HG03025 (cell line): ENCODE measurements at regions not wholly inside any gene's neighbourhood (a gene's known extent, or its start where the extent isn't known, plus 50 kb on each side); places are given as distances from the start of the nearest gene placed in this dataset.
"Not testable (repeated sequence)": the region's sequence is repeated elsewhere in the genome, so short reads cannot be mapped to it uniquely, and the experiment has no call there.

Experiments
- ATAC-seq: cut with Tn5 transposase; IDR thresholded peaks from one replicate; pipeline ENCODE4 v1.9.1; 2021; ENCODE audit warnings: mild to moderate bottlenecking, moderate library complexity; ENCODE audit not compliant: unreplicated experiment, low FRiP score

DNA sequence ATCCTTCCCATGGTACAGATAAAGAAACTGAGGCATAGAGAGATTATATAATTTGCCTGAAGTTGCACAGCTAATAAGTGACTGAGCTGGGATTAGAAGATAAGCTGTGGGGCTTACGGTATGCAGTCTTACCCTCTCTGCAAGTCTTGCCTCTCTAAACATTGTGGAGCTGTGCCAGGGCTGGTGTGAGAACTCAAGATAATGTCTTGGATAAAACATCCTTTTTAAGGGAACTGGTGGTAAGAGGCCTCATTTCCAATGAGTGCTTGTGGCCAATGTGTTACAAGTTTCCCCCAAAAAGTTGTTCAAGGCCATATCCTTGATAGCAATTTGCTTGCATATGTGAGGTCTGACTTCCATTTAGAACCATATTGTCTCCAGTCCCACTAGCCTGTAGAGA lies 84.3 kb upstream of the ETAA1 start:
- no peak for ATAC-seq

DNA sequence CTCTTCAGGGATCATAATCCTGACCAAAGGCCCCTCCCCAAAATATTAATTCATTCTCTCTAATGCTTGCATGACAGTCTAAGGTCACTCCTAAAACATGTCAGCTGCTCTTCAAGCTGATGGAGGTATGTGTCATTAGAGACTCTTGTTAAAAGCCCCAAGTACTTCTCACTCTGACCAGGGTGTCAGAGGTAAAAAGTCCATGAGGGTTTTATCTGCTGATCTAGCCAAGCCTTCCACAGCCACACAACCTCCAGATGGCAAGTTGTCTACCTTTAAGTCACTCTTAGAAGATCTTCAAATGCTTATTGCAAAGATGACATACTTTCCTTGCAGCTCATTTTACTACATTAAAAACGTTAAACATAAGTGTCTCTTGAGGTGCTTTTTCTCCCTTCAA lies 83.6 kb upstream of the ETAA1 start:
- ATAC-seq = no peak

DNA sequence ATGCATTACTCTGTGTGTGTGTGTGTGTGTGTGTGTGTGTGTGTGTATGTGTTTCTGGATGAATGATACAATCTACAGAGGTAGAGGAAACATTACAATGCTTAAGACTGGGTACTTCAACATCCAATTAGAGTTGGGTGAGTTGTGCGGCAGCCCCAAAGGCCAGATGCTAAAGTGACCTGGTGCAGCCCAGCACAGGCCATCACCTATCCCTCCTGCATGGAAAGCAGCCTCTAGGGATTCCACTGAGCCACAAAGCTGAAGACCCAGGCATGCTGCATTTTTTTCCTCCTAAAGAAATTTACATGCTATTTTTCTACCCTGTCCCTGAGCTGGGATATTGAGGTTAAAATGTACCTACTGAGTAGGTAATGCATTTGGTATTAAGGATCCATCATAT lies 79.1 kb upstream of the ETAA1 start:
- ATAC-seq = no peak

DNA sequence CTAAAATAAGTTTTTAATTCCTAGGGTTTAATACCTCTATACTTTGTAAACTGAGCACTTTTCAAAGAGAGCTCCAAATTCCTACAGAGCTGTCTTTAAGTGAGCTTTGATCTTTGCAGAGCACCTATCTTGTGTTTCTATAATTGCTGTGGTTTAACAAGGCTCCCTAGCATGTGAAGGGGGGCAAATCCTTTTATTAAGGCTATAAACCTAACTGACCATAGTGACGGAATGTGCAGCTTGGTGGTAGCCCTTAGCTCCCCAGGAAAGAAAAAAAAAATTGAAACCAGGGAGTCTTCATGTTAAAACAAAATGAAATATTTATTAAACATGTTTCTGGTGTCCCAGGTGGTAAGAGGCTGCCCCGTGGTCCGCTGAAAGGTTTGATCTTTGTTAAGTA lies 78.6 kb upstream of the ETAA1 start:
- ATAC-seq = no peak

DNA sequence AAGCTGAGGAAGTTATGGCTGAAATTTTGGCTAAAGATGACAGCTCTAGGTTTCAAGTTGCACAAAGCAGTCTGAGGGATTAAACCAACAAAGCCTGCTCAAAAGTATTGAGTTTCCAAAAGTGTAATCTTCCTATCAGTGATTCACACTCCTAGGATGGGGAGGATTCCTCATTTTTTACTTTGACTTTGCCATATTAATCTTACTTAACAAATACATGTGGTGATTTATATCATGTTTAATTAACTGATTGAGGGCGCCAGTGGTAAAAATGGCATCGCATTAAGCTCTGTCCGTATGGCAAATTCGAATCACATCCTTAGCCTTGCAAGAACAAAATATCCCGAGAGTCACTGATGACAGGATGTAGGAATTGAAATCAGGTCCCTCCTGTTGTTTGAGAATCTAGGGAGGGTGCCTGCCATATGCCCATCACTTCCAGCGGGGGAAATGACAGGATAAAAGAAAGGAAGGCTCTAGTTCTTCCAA lies 78.1 kb upstream of the ETAA1 start:
- ATAC-seq = no peak

DNA sequence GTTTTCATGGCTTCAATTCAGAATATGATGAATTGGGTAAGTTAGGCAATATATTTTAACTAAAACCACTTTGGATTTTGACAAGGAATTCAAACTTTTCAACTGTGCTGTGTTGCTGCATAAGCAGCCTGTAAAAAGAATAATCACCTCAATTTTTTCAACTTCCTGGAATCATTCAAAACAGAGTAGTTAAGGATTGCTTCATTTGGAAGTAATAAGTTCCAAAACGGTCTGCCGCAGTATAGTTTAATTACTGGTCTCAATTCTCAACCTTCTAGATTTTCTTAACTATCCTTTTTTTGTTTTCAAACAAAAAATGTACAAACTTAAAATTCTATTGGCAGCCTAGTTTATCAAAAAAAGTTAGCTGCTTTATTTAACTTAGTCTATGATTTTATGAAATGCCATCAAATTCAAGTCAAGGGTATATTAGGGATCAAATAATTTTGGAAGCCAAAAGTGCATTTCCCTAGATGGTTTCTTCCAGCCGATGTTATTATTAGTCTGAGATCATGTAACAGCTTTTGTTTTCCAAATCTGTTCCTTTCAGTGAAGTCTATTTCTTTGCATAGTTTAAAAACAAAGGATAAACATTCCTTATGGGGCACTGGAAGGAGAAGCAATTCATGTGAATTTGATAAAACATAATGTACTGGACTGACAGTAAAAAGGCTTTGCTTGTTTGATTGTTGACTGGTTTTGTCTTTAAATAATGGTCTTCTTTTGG lies 76.1 kb upstream of the ETAA1 start:
- no peak for ATAC-seq

DNA sequence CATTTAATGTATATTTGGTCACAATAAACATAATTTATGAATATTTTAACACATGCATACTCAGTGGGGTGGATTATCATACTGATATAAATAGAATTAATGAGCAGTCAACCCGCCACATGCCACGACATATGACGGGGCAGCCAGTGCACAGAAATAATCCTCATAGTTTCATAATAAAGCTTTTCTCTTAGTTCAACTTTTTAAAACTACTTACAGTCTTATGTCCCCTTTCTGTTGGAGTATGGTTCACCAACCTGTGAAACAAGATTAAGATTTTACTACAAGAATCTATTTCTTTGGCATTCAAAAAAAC lies 75.6 kb upstream of the ETAA1 start:
- ATAC-seq = no peak

DNA sequence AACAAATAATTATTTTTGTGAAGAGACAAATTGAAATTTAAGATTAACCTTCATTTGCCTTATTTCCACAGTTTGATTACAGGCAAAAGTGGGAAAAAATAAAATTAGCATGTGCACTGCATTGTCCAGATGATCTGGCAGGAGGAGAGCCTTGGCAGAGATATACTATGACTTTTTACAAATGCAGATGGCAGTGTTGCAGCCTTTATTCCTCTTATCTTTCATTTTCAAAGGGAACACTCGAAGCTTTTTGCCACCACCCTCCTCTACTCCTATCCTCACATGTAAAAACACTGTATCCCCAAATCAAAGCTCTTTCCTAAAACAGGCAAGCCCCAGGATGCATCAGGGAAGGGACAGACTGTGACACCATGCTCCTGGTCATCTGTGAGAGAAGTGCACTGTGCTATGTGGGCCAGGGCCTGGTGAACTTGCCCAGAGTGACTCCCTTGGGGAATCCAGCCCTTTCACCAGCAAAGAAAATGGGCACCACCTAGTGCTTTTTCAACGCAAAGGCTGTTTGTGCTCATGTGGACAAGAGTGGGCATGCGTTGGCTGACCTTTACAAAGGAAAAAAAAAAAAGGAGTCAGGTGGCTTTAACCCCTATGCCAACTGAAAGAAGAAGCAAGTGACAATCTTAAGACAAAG lies 74.7 kb upstream of the ETAA1 start:
- no peak for ATAC-seq

DNA sequence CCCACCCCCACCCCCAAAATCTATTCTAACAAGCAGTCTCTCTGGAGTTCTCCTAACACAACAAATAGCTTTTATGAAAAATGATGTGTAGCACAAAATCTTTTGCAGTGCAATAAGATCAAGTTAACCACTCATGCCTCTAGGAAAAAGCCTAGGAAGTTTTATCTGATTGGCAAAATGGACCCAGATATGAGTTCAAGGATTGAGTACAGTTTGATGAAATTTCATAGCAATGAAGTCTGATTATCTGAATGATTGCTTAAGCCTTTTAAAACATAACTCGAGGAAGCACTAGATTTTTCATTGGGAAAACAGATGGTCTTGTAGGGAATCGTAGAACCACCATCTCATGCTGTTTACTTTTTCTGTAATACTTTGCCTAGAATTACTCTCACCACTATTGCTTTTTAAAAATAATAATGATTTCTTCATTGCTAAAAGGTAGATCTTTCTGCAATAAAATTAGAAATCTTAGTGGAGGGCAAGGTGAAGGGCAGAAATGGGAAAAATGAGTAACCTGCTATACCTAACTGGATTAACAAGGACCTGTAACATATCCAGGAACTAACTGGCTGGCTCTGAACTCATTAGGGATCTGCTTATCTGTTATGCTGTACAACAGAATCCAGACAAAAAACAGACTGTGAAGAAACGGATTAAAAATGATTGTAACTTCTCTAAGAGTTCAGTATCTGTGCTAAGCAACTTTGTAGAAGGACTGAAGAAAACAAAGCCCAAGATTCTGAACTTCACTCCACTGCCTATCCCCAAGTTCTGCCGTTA lies 73.7 kb upstream of the ETAA1 start:
- no peak for ATAC-seq

DNA sequence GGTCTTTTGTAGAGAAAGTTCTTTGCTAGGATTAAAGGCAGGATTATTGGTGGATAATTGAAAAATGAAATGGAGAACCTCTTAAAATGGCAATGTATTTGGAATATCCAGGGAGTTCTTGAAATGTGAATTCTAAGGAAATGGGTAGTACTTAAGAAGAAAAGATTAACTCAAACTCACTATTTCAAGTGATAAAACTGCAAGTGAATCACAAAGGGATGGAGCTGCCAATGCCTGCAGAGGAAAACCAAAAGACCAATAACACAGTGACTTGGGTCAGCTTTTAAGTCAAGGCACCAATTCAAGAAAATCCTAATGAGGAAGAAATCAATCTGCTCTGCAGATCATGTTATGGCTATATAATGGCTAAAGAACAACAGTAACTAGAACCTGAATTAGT lies 67.6 kb upstream of the ETAA1 start:
- no peak for ATAC-seq

DNA sequence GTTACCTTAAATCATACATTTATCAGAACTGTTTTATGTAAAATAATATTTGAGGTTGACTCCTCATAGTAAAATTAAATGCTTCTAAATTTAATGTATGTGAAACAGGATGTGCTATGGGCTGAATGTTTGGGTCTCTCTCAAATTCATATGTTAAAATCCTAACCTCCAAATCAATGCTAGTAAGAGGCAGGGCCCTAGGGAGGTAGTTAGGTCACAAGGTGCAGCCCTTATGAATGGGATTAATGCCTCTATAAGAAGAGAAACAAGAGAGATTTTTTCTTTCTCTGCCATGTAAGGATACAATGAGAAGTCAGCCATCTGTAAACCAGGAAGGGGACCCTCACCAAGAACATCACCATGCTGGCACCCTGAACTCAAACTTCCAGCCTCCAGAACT lies 67.2 kb upstream of the ETAA1 start:
- no peak for ATAC-seq

DNA sequence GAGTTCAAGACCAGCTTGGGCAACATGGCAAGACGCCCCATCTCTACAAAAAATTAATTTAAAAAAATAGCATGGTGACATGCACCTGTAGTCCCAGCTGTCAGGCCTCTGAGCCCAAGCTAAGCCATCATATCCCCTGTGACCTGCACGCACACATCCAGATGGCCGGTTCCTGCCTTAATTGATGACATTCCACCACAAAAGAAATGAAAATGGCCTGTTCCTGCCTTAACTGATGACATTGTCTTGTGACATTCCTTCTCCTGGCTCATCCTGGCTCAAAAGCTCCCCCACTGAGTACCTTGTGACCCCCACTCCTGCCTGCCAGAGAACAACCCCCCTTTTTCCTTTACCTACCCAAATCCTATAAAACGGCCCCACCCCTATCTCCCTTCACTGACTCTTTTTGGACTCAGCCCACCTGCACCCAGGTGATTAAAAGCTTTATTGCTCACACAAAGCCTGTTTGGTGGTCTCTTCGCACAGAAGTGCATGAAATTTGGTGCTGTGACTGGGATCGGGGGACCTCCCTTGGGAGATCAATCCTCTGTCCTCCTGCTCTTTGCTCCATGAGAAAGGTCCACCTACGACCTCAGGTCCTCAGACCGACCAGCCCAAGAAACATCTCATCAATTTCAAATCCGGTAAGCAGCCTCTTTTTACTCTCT lies 65.6 kb upstream of the ETAA1 start:
- not testable (repeated sequence) for ATAC-seq

DNA sequence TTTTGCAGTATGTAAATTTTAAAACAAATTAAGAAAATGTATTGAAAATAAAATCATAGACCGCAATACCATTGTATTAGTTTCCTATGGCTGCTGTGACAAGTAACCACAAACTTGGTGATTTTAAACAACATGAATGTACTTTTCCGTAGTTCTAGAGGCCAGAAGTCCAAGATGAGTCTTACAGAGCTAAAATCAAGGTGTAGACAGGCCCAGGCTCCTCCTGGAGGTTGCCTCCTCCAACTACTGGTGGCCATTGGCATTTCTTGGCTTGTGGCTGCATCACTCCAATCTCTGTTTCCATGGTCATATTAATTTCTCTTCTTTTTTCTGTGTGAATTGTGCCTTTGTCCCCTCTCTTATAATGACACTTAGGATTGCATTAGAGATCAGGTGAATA lies 59.2 kb upstream of the ETAA1 start:
- no peak for ATAC-seq

DNA sequence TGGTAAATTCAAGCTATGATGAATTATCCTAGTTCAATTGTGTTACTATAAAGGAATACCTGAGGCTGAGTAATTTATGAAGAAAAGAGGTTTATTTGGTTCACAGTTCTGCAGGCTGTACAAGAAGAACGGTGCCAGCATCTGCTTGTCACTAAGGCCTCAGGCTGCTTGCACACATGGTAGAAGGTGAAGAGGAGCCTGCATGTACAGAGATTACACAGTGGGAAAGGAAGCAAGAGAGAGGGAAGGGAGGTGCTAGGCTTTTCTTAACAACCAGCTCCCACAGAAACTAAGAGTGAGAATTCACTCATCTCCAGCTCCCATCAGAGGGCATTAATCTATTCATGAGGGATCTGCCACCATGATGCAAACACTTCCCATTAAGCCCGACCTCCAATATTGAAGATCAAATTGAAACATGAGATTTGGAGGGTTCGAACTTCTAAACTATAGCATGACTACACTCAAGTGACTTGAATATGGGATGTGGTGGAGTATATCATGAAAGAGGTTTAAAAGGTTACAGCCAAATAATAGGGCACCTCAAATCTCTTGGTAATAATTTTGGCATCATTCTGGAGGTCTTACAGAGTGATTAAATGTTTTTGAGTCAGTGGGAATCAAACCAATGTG lies 58.4 kb upstream of the ETAA1 start:
- no peak for ATAC-seq

DNA sequence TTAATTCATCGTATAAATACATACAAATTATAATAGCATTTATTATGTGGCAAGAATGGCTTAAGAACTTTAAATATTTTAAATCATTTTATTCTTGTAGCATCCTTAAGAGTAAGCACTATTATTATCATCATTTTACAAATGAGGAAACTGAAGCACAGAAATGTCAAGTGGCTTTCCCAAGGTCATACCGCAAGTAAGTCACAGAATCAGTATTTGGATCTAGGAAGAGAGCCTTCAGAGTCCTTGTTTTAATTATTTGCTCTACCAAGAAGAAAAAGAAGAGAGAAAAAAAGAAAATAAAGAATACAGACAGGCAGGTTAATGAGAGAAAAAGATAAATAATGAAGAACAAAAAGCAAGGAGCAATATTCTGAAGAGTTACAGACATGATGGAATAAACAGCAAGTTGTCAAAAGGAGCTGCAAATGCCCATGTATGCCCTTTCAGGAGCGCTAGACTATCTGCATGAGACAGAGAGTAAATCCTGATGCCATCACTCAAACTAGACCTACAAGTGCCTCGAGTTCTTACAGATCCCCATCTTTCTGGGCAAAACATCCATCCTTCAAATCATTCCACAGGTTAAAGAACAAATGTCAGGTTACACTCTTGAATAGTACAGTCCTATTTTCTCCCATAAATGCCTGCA lies 57.8 kb upstream of the ETAA1 start:
- no peak for ATAC-seq

DNA sequence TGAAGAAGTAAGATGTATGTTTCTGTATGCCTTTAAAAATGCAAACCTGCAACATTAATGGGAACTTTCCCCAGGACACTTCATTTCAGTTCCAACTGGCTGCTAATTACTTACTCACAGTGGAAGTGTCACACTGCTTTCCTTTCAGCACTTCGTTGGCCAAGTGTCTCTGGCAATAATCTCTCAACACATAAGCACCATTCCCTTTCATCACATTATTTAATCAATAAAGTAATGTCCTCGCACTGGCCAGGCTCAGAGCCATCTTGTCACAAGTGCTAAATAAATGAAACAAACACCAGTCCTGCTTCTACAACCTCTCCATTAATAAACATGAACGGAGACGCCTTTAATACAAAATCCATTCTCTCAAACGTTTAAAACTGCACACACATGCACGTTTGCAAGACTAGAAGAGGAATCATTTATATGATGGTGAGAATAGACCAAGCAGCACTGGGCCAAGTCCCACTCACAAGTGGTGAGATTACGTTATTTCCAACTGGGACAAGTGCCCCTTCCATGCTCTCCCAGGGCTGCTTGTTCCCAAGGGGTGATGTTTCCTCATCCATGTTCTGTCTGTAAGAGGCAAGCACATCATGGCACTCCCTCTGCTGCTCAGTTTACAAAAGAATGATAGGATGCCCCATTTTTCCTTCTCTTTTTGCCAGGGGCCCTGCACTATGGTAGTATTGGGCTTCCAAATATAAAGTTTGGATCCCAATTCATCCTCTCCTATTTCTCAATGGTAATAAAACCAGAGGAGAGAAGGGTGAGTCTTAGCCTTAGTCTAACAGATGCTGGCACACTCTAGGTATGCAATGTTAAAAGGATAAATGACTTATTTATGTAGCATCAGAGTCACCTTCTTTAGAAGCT lies 56.8 kb upstream of the ETAA1 start:
- no peak for ATAC-seq

DNA sequence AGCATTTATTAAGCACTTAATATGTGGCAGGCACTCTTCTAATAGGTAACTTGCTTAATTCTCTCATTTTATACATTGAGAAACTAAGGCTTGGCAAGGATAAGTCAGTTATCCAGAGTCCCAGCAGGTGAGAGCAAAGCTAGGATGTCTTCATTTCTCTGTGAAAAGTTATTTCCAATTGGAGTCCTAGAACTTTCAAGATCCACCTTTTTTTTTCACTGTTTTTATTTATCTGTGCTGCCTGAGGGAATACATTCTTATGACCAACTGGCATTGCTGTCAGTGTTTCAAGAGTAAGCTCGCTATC lies 56.2 kb upstream of the ETAA1 start:
- no peak for ATAC-seq

DNA sequence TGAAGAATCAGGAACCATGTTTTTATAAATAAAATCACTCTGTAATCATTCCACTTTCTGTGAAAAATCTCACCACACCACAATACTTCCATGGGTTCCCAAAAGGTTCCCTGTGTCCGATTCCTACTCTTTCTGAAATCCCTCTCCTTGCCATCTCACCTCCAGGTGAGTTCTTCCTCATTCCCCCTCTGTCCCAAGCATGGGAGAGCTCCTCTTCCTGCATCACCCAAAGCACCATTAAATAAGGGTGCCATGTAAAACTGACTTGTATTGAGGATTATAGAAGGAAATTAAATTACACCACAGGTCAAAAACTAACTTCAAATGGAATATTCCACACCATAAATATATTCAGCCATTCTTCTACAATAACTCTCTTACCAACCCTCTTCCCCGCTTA lies 55.8 kb upstream of the ETAA1 start:
- no peak for ATAC-seq

DNA sequence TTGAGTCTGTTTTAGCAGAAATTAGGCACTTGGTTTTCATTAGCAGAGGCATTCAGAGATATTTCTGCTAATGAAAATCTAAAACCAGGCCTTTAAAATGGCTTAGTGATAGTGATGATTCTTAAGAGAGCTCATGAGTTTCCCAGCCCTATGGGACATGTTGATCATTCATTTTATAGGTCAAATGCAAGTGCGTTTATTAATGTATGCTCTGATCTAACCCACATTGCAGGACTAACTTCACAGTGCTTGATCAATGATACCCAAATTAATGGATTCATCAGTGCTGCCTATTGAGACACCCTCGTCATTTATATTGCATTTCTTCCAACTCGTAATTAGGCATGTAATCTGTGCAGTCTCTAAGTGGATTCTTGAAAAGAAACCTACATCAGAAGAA lies 54.7 kb upstream of the ETAA1 start:
- no peak for ATAC-seq
